ENCODE measurements at regions not wholly inside any gene's neighbourhood (a gene's known extent, or its start where the extent isn't known, plus 50 kb on each side); places are given as distances from the start of the nearest gene placed in this dataset.
"Not testable (repeated sequence)": the region's sequence is repeated elsewhere in the genome, so short reads cannot be mapped to it uniquely, and the experiment has no call there.

GRCh38 chr3:14272959-14273560 lies 94.4 kb downstream of the LSM3 start:
- DNase-seq (ENCODE audit: low read depth, low spot score), result not testable (repeated sequence)

DNA sequence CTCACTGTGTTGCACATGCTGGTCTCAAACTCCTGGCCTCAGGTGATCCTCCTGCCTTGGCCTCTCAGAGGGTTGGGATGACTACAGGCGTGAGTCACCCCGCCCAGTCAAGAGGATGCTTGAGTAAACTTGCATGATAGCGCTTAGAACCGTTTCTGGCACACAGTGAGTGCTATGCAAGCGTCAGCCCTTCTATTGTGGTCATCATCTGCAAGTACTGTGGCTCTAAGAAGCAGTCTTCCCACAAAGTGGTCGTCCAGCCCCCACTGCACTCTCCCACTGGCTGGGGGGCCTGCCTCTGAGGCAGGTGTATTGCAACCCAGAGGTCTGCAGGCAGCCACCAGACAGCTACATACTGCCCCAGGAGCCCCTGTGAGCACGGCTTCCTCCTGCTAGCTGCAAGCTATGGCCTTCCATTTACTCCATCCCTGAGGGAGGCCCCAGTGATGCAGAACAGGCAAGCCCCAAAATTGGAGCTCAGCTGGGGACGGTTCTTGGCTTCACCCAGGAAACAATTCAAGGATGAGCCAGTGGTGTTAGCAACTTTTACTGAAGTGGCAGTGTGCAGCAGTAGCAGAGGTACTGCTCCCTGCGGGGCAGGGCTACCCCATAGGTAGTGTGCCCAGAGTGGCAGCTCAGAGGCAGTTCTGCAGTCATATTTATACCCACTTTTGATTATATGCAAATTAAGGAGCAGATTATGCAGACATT lies 95.4 kb downstream of the LSM3 start:
- no peak for DNase-seq (ENCODE audit: low read depth, low spot score)

- DNase-seq (ENCODE audit: low read depth, low spot score), result no peak
Measured at GRCh38 chr3:14274612-14274936, 96.0 kb downstream of the LSM3 start.

GRCh38 chr3:14274999-14275961 lies 96.7 kb downstream of the LSM3 start:
- no peak for DNase-seq (ENCODE audit: low read depth, low spot score)

DNA sequence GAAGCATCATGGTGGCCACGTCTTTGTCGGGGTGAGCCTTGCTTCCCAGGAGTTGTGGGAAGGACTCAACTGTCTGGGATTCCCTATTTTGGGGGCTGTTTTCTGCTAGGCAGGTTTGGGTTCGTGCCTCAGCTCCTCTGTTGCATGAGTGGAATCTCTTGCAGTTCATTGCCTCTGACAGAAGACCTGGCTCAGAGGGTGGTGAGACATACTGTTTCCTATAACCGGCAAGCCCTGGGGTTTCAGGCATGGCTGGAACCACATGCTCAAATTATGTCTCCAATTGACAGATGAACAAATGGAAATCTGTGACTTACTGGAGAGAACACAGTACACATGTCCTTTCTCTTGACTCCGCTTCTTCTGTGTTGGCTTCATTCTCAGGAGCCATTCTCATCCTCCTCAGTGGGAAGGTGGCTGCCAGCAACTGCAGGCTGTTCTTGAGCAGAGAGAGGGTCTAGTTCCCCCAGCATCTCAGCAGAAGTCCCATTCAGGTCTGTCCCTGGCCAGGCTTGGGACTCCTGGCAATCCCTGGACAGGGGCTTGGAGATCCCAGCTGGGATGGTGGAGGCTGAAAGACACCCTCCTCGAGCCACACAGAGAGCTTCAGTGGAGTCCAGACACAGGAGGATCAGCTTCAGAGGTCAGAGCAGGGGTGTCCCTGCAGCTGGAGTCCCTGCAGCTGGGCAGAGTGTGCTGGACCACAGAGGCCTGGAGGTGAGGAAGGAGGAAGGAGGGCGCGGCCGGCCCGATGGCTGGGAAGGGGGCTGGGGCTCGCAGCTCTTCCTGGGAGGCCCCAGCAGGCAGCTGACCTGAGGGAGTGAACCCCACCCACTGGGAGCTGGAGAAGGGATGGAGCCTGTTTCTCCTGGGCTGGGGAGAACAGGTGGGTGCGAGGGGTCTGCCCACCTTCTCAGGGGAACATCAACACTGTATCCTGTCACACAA lies 97.6 kb downstream of the LSM3 start:
- DNase-seq (ENCODE audit: low read depth, low spot score), result no peak

DNA sequence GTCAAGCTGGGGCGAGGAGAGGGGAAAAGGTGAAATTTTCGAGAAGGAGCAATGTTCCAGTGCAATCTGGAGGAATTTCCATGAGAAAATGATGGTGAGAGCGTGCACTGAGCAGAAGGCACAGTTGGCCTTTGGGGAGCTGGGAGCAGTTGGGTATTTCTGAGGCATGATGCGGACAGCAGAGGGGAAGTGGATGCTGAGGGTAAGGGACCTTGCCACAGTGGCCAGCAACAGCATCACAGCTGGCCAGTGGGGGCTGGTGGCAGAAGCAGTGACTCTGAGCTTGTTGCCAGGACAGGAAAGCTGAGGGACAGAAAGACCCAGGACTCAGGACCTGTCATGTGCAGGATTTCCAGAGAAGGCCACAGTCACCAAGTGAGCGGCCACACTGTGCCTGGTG lies 98.9 kb downstream of the LSM3 start:
- no peak for DNase-seq (ENCODE audit: low read depth, low spot score)

DNA sequence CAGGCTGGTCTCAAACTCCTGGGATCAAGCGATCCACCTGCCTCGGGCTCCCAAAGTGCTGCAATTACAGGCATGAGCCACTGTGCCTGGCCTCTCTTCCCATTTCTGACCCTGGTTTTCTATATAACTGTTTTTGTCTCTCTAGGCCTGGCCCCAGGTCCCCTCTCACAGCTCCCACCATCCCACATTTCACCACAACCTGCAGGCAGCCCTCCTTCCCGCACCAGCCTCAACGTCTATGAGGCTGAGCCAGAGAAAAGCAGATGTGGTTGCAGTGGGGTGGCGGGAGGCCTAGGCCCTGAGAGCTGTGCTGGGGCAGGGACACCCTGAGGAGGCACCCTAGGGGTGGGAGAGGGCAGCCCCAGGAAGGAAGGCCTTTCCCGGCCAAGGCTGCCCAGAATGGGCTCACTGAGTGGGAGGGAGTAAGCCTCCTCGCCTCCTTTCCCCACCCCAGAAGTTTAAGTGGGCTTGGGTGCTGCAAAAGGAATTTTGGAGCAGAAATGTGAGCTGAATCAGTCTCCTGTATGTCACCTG lies 99.7 kb downstream of the LSM3 start:
- no peak for DNase-seq (ENCODE audit: low read depth, low spot score)

GRCh38 chr3:14278799-14279625 lies 100.4 kb downstream of the LSM3 start:
- DNase-seq (ENCODE audit: low read depth, low spot score), result no peak

- no peak for DNase-seq (ENCODE audit: low read depth, low spot score)
Measured at GRCh38 chr3:14279626-14280061, 101.0 kb downstream of the LSM3 start.

DNA sequence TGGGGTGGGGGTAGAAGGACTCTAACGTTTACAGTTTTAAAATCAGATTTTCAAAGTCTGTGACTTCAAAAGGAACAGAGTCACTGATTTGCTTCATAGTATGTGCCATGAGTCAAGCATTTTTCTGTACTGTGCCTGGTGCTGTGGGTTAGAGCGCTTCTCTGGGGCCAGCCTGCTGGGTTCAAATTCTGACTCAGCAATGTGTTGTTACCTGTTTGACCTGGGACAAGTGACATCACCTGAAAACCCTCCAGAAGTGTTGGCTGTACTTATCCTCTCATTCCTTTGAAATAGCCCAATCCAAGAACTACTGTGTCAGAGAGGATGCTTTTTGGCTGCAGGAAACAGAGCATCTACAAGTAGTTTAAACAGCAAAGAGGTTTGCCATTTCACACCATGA lies 101.7 kb downstream of the LSM3 start:
- DNase-seq (ENCODE audit: low read depth, low spot score), result no peak

GRCh38 chr3:14281053-14281452 lies 102.4 kb downstream of the LSM3 start:
- no peak for DNase-seq (ENCODE audit: low read depth, low spot score)

DNA sequence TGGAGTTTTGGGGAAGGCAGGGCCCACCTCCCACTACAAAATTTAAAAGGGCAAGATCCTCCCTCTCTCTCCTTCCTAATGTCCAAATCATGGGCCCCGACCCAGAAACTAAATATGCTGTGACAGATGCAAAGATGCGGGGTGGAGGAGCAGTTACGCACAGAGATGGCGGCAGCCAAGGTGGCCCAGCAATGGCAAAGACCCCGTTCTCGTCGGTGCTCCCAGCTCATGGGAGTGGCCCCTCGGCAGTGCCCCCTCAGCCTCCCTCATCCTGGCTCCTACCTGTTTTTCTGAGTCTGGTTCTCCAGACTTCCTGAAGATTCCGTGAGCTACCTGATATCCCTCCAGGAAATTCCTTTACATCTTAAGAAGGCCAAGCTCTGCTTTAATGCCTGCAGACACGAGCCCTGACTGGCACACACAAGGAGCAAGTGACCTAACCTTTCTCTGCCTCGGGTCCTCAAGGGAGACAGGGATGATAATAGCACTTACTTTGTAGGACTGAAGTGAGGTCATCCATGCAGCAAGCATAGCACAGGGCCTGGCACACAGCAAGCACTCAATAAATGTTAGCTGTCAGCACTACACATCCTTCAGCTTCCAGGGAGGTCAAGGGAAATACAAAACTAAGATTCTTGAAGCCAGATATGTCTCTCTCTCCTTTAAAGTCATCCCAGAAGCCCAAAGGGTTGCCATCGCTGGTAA lies 103.5 kb downstream of the LSM3 start:
- DNase-seq (ENCODE audit: low read depth, low spot score), result no peak

DNA sequence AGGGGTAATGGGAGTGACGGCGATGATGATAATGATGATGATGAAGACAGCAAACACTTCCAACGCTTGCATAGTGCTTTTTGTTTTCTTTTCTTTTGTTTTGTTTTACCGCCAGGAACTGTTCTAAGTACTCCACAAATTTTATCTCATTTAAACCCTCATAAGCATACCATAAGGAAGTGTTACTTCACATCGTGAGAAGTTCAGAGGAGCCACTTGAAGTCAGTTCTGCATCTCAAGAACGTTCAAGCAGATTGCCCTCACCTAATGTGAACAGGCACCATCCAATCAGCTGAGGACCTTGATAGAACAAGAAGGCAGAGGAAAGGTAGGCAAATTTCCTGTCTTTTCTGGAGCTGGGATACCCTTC lies 104.1 kb downstream of the LSM3 start:
- no peak for DNase-seq (ENCODE audit: low read depth, low spot score)

GRCh38 chr3:14283092-14283812 lies 104.6 kb downstream of the LSM3 start:
- no peak for DNase-seq (ENCODE audit: low read depth, low spot score)

- DNase-seq (ENCODE audit: low read depth, low spot score), result no peak
Measured at GRCh38 chr3:14283813-14284438, 105.3 kb downstream of the LSM3 start.

DNA sequence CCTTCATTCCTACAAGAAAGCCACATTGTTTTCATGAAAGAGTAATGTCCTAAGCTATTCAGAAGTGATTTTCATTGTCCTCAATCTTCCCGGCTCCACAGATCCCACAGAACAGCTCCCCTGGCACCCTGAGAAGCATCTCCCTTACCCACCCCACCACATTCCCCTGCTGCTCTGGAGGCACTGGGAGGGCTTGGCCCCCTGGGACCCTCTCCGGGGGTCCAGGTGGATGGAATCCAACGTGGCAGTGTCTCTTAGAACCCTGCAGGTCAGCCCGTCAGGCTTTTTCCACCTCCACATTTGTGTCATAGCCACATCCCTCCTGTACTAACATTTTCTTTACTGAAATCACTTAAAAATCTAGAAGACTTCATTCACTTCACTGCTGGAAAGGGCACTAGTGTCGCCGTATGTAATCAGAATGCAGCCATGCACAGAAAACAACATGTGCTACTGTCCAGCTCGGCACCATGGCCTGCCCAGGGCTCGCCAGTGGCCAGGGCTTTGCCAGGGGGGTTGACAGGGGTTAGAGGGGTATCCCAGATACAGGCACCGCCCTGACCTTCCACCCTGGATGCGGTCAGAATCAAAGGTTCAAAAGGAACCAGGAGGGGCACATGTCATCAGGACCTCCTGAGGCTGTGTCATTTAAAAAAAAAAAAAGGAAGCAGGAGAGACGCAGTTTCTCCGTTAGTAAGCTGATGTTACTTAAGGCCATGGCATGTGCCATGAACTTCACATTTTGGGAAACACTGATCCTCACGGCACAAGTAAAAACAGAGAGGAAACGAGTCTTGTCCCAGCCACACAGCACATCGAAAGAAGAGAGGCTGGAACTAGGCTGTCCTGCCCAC lies 106.3 kb downstream of the LSM3 start:
- no peak for DNase-seq (ENCODE audit: low read depth, low spot score)

DNA sequence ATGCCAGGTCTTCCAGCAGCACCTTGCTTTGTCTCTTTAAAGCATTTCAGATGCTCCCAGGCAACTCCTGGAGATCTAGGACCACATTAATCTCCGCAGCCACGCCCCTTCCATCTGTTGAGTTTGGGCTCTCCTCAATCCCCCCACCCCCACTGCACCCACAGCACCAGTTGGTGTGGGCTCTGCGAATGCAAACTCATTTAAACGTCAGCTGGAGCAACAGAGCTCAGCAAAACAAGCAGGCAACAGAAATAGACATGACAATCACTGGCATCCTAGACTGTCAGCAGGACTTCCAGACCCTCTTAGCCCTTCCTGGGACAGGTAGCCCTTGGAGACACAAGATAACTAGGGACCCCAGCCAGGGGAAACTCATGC lies 106.9 kb downstream of the LSM3 start:
- DNase-seq (ENCODE audit: low read depth, low spot score), result no peak
